OCI-LY7 (cell line): ENCODE measurements at regions not wholly inside any gene's neighbourhood (a gene's known extent, or its start where the extent isn't known, plus 50 kb on each side); places are given as distances from the start of the nearest gene placed in this dataset.

ENCODE experiments used
- BruUV-seq: library from RNA; stranded (reverse); fragments of 400-500 nt; replicated peaks from 2 replicates; lab custom pipeline; 2021; lab: Mats Ljungman, UMichigan
- CTCF ChIA-PET: fragments of 300-600 bp; sonication (Branson Sonifier 250); formaldehyde crosslinking; loops from one replicate; lab custom pipeline; 2022; ENCODE audit warnings: antibody characterized with exemption; ENCODE audit not compliant: unreplicated experiment; lab: Charles Lee
- POLR2A ChIA-PET: fragments of 300-600 bp; sonication (Branson Sonifier 250); formaldehyde crosslinking; loops from one replicate; lab custom pipeline; 2022; ENCODE audit warnings: antibody characterized with exemption; lab: Charles Lee
- DNase-seq: peaks from one replicate; pipeline ENCODE4 v3.0.0-alpha.2; 2015; ENCODE audit warnings: low spot score
- H2AFZ ChIP-seq: fragments of 200-600 bp; sonication (generic), shearing (Covaris generic); 2 replicates; pipeline ENCODE4 v1.6.1; 2014; ENCODE audit warnings: mild to moderate bottlenecking, antibody characterized with exemption, low read length, moderate library complexity
- H3K27ac ChIP-seq: fragments of 200-600 bp; sonication (generic); 2 replicates; pipeline ENCODE4 v1.5.1; 2014; ENCODE audit warnings: mixed run types, low read depth, mild to moderate bottlenecking, moderate library complexity, low read length, inconsistent platforms; ENCODE audit not compliant: poor library complexity, severe bottlenecking
- H3K36me3 ChIP-seq: fragments of 200-600 bp; sonication (generic); 2 replicates; pipeline ENCODE4 v1.6.1; 2014; ENCODE audit warnings: mild to moderate bottlenecking, antibody characterized with exemption, low read length, moderate library complexity, mixed read lengths; ENCODE audit not compliant: insufficient read depth
- H3K4me1 ChIP-seq: fragments of 200-600 bp; sonication (generic); 2 replicates; pipeline ENCODE4 v1.5.1; 2014; ENCODE audit warnings: mild to moderate bottlenecking, low read length; ENCODE audit not compliant: insufficient read depth, poor library complexity, severe bottlenecking
- H3K4me2 ChIP-seq: fragments of 200-600 bp; sonication (generic); 2 replicates; pipeline ENCODE4 v1.6.1; 2014; ENCODE audit warnings: mild to moderate bottlenecking, low read length
- H3K4me3 ChIP-seq: fragments of 200-600 bp; sonication (generic); 2 replicates; pipeline ENCODE4 v1.5.1; 2014; ENCODE audit warnings: mild to moderate bottlenecking, low read depth, low read length; ENCODE audit not compliant: poor library complexity, severe bottlenecking
- H3K79me2 ChIP-seq: fragments of 200-600 bp; sonication (generic); 2 replicates; pipeline ENCODE4 v1.6.1; 2016; ENCODE audit warnings: low read depth, mild to moderate bottlenecking, low read length, moderate library complexity, mixed read lengths; ENCODE audit not compliant: insufficient read depth
- H3K9me2 ChIP-seq: fragments of 200-600 bp; sonication (generic); 2 replicates; pipeline ENCODE4 v1.6.1; 2016; ENCODE audit warnings: mild to moderate bottlenecking, low read length, mixed read lengths; ENCODE audit not compliant: insufficient read depth
- H3K9me3 ChIP-seq: fragments of 200-600 bp; sonication (generic); 2 replicates; pipeline ENCODE4 v1.6.1; 2014; ENCODE audit warnings: mild to moderate bottlenecking, mixed run types, low read length, mixed read lengths
- H4K20me1 ChIP-seq: fragments of 200-600 bp; sonication (generic); 2 replicates; pipeline ENCODE4 v1.6.1; 2014; ENCODE audit warnings: mild to moderate bottlenecking, antibody characterized with exemption, low read length, moderate library complexity, mixed read lengths; ENCODE audit not compliant: insufficient read depth
- CTCF ChIP-seq: fragments of 200-600 bp; sonication (generic); conservative IDR thresholded peaks from 2 replicates; pipeline ENCODE4 v1.5.1; 2014; ENCODE audit warnings: mild to moderate bottlenecking, antibody characterized with exemption, low read length, moderate library complexity, mixed read lengths
- EZH2phosphoT487 ChIP-seq: fragments of 200-600 bp; sonication (generic); IDR thresholded peaks from 2 replicates; pipeline ENCODE4 v1.6.1; 2018; ENCODE audit warnings: low read depth, borderline replicate concordance, mild to moderate bottlenecking, mixed run types, antibody characterized with exemption, low read length, moderate library complexity, mixed read lengths
- intact Hi-C: fragments of 100-400 bp; cut with micrococcal nuclease; formaldehyde crosslinking; loops from one replicate; pipeline ENCODE4 v1.10.0; 2022; ENCODE audit not compliant: unreplicated experiment

- Histone ChIP-seq H3K4me2 (no peak overlapping the region), H2AFZ (no peak overlapping the region), H3K9me2 (no peaks in the 10 kb centered on the region), H3K4me1 (no peaks in the 10 kb centered on the region), H3K27ac (no peak overlapping the region), H3K4me3 (no peak overlapping the region), H4K20me1 (no peaks in the 10 kb centered on the region), H3K79me2 (no peaks in the 10 kb centered on the region), H3K36me3 (no peaks in the 10 kb centered on the region), H3K9me3 (no peaks in the 10 kb centered on the region)
- TF ChIP-seq EZH2phosphoT487, result no peak
- no peak for TF ChIP-seq CTCF
- BruUV-seq, result no TSS peak
- ChIA-PET CTCF (no interaction called here), POLR2A (no interaction called here)
- intact Hi-C loops, result no loop called here
- DNase-seq, result no peak
Observed at GRCh38 chr2:76498360-76498759, 787.6 kb upstream of the GCFC2 start.

GRCh38 chr2:76491503-76491902 lies 780.8 kb upstream of the GCFC2 start:
- Histone ChIP-seq H3K36me3 (no peaks in the 10 kb centered on the region), H3K9me2 (no peaks in the 10 kb centered on the region), H4K20me1 (no peaks in the 10 kb centered on the region), H3K9me3 (no peaks in the 10 kb centered on the region), H3K4me3 (no peak overlapping the region), H3K4me2 (no peak overlapping the region), H3K79me2 (no peaks in the 10 kb centered on the region), H2AFZ (no peak overlapping the region), H3K4me1 (no peaks in the 10 kb centered on the region), H3K27ac (no peak overlapping the region)
- ChIA-PET CTCF (no interaction called here), POLR2A (no interaction called here)
- DNase-seq, result no peak
- intact Hi-C loops, result no loop called here
- BruUV-seq, result no TSS peak
- TF ChIP-seq CTCF (no peak), EZH2phosphoT487 (no peak)

- no peak for TF ChIP-seq CTCF
- TF ChIP-seq EZH2phosphoT487, result no peak
- CTCF ChIA-PET, result no interaction called here
- BruUV-seq, result no TSS peak
- Histone ChIP-seq H3K27ac (no peak overlapping the region), H3K4me2 (no peak overlapping the region), H3K9me2 (no peaks in the 10 kb centered on the region), H3K36me3 (no peaks in the 10 kb centered on the region), H3K4me1 (no peaks in the 10 kb centered on the region), H3K9me3 (no peaks in the 10 kb centered on the region), H3K79me2 (no peaks in the 10 kb centered on the region), H4K20me1 (no peaks in the 10 kb centered on the region), H2AFZ (no peak overlapping the region), H3K4me3 (no peak overlapping the region)
- DNase-seq, result no peak
- POLR2A ChIA-PET, result no interaction called here
- intact Hi-C loops, result no loop called here
Observed at GRCh38 chr2:76478266-76479035, 767.7 kb upstream of the GCFC2 start.
